PFSK-1 (cell line): ENCODE measurements at regions not wholly inside any gene's neighbourhood (a gene's known extent, or its start where the extent isn't known, plus 50 kb on each side); places are given as distances from the start of the nearest gene placed in this dataset.

Source experiments
- FOXP2 ChIP-seq: optimal IDR thresholded peaks from 2 replicates; pipeline ENCODE3; 2011; ENCODE audit warnings: borderline replicate concordance, control low read depth, inconsistent platforms; ENCODE audit not compliant: insufficient read depth; ENCODE audit errors: extremely low read length, extremely low read depth
- POLR2AphosphoS5 ChIP-seq: IDR thresholded peaks from 2 replicates; pipeline ENCODE4 v1.6.1; 2012; ENCODE audit warnings: low read depth, mild to moderate bottlenecking, control low read depth, low read length, moderate library complexity
- REST ChIP-seq, 2 experiments: IDR thresholded peaks; 2 replicates each; pipeline versions ENCODE4 v1.6.1 to v1.8.0; 2011 to 2012; ENCODE audit warnings: low read depth in 2 of 2, low read length in 2 of 2, control low read depth in 1 of 2, inconsistent platforms in 1 of 2, mild to moderate bottlenecking in 1 of 2, moderate library complexity in 1 of 2; ENCODE audit not compliant: insufficient read depth in 1 of 2
- SIN3A ChIP-seq: IDR thresholded peaks from 2 replicates; pipeline ENCODE4 v1.6.1; 2012; ENCODE audit warnings: mild to moderate bottlenecking, low read length, moderate library complexity, borderline replicate concordance; ENCODE audit not compliant: insufficient read depth
- TAF1 ChIP-seq: IDR thresholded peaks from 2 replicates; pipeline ENCODE4 v1.6.1; 2012; ENCODE audit warnings: low read length, control low read depth, borderline replicate concordance; ENCODE audit not compliant: insufficient read depth

DNA sequence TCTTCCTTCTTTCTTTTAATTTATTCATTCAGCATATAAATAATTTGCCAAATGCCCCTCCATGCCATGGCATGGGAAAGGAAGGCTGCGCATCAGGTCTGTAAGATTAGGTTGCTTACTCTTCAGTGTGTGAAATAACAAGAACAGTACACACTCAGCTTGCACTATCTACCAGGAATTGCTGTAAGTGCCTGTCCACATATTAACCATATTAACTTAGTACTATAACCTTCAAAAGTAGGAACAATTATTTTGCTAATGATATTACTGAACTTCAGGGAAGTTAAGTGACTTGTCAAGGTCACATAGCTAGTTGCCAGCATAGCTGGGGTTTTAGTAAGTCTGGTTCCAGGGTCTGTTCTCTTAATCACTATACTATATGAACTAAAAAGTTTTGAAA, 89.2 kb upstream of the PMFBP1 start:
- no peak for TF ChIP-seq REST (IDR thresholded peaks at IDR 0.05; ENCODE audit: insufficient read depth in 1 of 2, low read depth in 2 of 2, low read length in 2 of 2)
- no peak for TF ChIP-seq FOXP2
- TF ChIP-seq TAF1: no peak
- TF ChIP-seq SIN3A: no peak
- TF ChIP-seq POLR2AphosphoS5: no peak

DNA sequence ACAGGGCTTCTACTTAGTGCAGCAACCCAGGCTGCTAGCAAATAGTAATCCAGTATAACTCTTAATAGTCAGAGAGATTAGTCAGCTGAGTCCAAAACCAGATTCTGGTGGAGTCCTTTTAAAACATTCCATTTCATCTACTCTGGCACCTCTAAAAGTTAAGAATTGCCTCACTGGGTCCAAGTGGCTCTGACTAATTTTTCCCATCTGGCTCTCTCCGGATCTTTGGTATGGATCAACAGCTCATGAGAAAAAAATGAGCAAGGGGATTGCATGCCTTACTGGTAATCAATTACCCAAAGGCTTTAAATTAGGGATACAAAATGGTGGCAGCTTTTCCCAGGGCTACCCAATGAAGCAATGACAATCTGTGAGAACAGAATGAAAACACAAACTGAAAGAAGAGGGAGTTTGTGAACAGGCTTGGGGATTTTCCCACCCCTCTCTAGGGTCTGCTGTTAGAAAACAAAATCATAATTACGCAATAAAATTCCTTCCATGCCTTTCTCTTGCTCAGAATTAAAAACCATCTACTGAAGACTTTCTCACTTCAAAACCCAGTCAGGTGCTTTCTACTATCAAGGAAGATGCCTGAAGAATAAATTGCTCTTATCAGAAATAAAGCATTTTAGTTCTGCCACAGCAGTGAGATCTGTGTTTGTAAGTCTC, 84.6 kb upstream of the PMFBP1 start:
- TF ChIP-seq TAF1: no peak
- no peak for TF ChIP-seq FOXP2
- TF ChIP-seq POLR2AphosphoS5: no peak
- no peak for TF ChIP-seq SIN3A
- TF ChIP-seq REST (IDR thresholded peaks at IDR 0.05; ENCODE audit: insufficient read depth in 1 of 2, low read depth in 2 of 2, low read length in 2 of 2): no peak

DNA sequence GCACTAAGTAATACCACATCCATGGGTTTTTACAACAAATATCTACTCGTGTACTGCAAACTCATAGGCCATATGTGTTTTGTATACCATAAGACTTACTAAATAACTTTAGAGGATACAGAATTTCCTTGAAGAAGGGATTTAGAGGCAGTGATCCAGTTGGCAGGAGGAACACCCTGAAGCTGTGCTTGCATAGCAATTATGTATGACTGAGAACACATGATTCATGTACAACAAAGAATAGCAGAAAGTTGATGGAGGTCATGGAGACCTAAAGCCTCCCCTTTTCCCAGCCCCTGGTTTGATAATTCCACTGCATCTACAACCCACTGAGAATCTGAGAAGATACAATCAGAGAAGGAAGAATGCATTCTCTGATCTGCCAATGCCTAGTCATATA, 83.8 kb upstream of the PMFBP1 start:
- TF ChIP-seq POLR2AphosphoS5 (no peak), REST (IDR thresholded peaks at IDR 0.05; ENCODE audit: insufficient read depth in 1 of 2, low read depth in 2 of 2, low read length in 2 of 2) (no peak), SIN3A (no peak), FOXP2 (no peak), TAF1 (no peak)

DNA sequence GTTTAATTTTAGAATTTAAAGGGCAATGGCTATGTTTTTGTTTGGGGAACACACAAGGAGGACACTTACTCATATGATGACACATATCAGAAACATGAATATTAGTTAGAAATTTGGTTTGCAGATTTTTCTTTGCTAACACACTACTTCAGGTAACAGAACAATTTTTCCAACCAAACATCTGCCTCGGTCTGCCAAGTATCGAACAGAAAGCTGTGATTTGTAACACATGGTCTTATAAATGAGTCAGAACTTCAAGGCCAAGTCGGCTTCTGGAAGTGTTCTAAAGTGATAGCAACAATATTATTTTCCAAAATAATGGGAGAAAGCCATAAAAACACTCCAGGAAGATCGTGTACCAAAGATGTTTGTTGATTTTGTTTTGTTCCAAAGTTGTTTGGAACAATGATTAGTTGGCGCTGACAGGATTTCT, 75.9 kb upstream of the PMFBP1 start:
- TF ChIP-seq POLR2AphosphoS5: no peak
- TF ChIP-seq FOXP2: no peak
- TF ChIP-seq SIN3A: no peak
- TF ChIP-seq REST (IDR thresholded peaks at IDR 0.05; ENCODE audit: insufficient read depth in 1 of 2, low read depth in 2 of 2, low read length in 2 of 2): no peak
- TF ChIP-seq TAF1: no peak

DNA sequence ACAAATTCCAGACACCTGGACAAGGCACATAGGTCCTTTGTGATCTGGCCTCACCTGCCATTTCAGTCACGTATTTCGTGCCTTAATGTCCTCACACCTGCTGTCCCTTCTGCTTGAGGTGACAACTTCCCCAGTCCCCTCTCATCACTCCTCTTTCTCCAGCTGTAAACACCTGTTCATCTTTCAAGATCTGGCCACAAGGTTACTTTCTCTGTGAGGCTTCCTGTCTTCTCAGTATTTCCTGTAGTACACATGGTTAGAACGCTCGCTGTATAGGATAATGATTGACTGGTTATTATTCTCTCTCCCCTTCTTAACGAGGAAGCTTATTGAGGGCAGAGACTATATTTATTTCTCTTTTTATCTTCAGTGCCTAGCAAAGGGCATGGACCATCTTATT, 74.5 kb upstream of the PMFBP1 start:
- TF ChIP-seq FOXP2 (no peak), REST (IDR thresholded peaks at IDR 0.05; ENCODE audit: insufficient read depth in 1 of 2, low read depth in 2 of 2, low read length in 2 of 2) (no peak), TAF1 (no peak), POLR2AphosphoS5 (no peak), SIN3A (no peak)
